HUES64 (cell line): ENCODE measurements at regions not wholly inside any gene's neighbourhood (a gene's known extent, or its start where the extent isn't known, plus 50 kb on each side); places are given as distances from the start of the nearest gene placed in this dataset.

Experiments used
- H3K27ac ChIP-seq: 2 replicates; pipeline ENCODE4 v1.7.0; 2013; ENCODE audit warnings: low read depth, low read length, inconsistent platforms
- H3K27me3 ChIP-seq: 2 replicates; pipeline ENCODE4 v1.6.1; 2013; ENCODE audit warnings: mild to moderate bottlenecking, low read length; ENCODE audit not compliant: insufficient read depth
- H3K36me3 ChIP-seq: 2 replicates; pipeline ENCODE4 v1.6.1; 2013; ENCODE audit warnings: mild to moderate bottlenecking, low read length; ENCODE audit not compliant: insufficient read depth
- H3K4me1 ChIP-seq: 2 replicates; pipeline ENCODE4 v1.6.1; 2013; ENCODE audit warnings: mild to moderate bottlenecking, low read length, moderate library complexity; ENCODE audit not compliant: insufficient read depth
- H3K4me3 ChIP-seq: 2 replicates; pipeline ENCODE4 v1.5.1; 2013; ENCODE audit warnings: mild to moderate bottlenecking, low read length, moderate library complexity
- H3K9ac ChIP-seq: 2 replicates; pipeline ENCODE4 v1.6.1; 2013; ENCODE audit warnings: mild to moderate bottlenecking, low read depth, low read length
- H3K9me3 ChIP-seq: 2 replicates; pipeline ENCODE4 v1.6.1; 2013; ENCODE audit warnings: low read depth, low read length; ENCODE audit not compliant: insufficient read depth
- WGBS: fragments of 150-250, 120-280 bp; methylation state at CpG from one replicate; pipeline ENCODE4 v1.1.7; 2013; ENCODE audit warnings: missing lambda C conversion rate; 5-methylcytosine and 5-hydroxymethylcytosine counted together

GRCh38 chr15:100788418-100789105 lies 91.1 kb upstream of the ALDH1A3 start:
- WGBS, result 93% methylated on average over 7 of the region's 7 CpGs
- Histone ChIP-seq H3K4me3 (no peak overlapping the region), H3K4me1 (no peaks in the 10 kb centered on the region), H3K27me3 (no peaks in the 10 kb centered on the region), H3K27ac (no peak overlapping the region), H3K9me3 (no peaks in the 10 kb centered on the region), H3K9ac (no peak overlapping the region), H3K36me3 (no peaks in the 10 kb centered on the region)

DNA sequence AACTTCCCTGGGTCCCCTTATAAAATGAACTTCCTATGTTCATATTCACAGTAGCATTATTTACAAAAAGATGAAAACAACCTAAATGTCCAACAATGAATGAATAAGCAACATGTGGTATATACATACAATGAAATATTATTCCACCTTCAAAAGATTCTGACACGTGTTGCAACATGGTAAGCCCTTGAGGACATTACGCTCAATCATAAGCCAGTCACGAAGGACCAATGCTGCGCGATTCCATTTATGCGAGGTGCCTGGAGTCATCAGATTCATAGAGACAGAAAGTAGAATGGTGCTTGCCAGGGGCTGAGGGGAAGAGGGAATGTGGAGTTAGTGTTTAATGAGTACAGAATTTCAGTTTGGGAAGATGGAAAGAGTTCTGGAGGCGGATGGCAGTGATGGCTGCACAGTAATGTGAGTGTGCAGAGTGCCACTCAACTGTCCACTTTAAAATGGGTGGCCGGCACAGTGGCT lies 88.8 kb upstream of the ALDH1A3 start:
- no peak overlapping the region for H3K9ac ChIP-seq
- no peaks in the 10 kb centered on the region for H3K36me3 ChIP-seq
- H3K4me3 ChIP-seq, result no peak overlapping the region
- H3K4me1 ChIP-seq, result no peaks in the 10 kb centered on the region
- H3K27me3 ChIP-seq, result no peaks in the 10 kb centered on the region
- H3K27ac ChIP-seq, result no peak overlapping the region
- WGBS, result 96% methylated on average over 8 of the region's 8 CpGs
- H3K9me3 ChIP-seq, result peaks cover 4% of the 10 kb centered on the region; the same call in 1 of the 2 replicates

GRCh38 chr15:100794008-100794407 lies 85.6 kb upstream of the ALDH1A3 start:
- Histone ChIP-seq H3K27ac (no peak overlapping the region), H3K4me3 (no peak overlapping the region), H3K36me3 (no peaks in the 10 kb centered on the region), H3K27me3 (no peaks in the 10 kb centered on the region), H3K4me1 (no peaks in the 10 kb centered on the region), H3K9me3 (peaks cover 6% of the 10 kb centered on the region; the same call in 1 of the 2 replicates), H3K9ac (no peak overlapping the region)
- WGBS, result 92% methylated on average over 3 of the region's 3 CpGs

DNA sequence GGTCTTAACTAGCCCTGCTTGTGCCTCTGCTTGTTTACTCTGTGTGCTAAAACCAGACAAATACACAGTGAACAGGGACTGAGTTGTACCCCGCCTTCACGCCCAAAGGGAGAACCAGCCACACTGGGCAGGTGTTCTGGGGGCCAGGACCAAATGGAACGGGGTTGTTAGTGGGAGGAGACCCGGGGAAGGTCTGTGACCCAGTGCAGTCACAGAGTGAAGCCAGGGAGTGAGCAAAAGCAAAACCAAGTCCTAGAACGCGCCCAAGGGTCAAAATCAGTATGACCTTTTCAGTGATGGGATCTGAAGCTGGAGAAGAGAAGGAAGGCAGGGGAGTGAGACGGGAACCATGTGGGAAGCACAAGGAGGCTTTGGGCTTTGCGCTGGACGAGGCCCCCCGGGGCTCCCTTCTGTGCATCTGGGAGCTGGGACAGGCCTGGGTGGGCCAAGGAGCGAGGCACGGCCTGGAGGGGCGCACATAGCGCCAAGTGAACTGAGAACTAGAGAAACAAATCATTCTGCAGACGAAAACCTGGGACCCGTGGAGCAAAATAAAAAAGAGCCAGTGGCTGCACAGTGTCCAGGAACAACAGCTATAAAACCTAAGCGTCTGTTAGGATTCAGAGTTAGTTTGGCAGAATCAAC lies 78.3 kb upstream of the ALDH1A3 start:
- Histone ChIP-seq H3K27ac (no peak overlapping the region), H3K9me3 (peaks cover 3% of the 10 kb centered on the region; the same call in 1 of the 2 replicates), H3K4me1 (no peaks in the 10 kb centered on the region), H3K27me3 (no peaks in the 10 kb centered on the region), H3K36me3 (no peaks in the 10 kb centered on the region), H3K9ac (no peak overlapping the region), H3K4me3 (no peak overlapping the region)
- WGBS, result 94% methylated on average over 17 of the region's 17 CpGs

DNA sequence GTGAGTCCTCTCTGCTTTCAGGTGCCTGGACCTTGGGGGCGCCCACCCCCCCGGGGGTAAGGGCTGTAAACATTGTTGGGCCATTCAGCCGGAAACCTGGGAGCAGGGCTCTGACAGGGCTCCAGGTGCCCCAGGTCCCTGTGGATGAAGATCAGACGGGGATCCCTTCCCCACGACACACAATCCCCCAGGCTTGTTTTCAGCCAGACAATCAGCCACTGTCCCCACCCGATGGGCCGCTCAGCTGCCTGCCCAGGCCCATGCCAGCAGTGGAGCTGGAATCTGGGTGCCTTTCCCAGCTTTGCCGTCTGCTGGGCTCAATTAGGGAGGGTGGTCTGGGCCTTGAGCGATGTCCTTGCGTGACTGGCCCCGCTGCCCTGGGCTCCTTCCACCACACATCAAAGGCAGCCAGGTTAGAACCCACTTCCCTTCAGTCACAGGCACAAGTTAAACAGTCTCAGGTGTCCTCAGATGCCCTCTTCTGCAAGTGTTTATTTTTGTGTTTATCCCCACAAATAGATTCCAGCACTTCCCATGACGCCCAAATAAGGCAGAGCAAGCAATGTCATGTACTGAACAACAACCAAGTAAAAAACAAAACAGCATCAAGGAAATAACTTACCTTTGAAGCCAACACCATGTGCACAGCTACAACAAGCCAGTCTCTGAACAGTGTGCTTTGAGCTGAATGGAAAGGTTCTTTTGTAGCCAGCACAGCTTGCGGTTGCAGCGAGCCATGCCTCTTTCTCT lies 77.0 kb upstream of the ALDH1A3 start:
- WGBS, result 91% methylated on average over 14 of the region's 14 CpGs
- peaks cover 3% of the 10 kb centered on the region for H3K9me3 ChIP-seq
- no peaks in the 10 kb centered on the region for H3K27me3 ChIP-seq
- no peak overlapping the region for H3K27ac ChIP-seq
- H3K4me3 ChIP-seq, result no peak overlapping the region
- H3K9ac ChIP-seq, result no peak overlapping the region
- H3K36me3 ChIP-seq, result no peaks in the 10 kb centered on the region
- no peaks in the 10 kb centered on the region for H3K4me1 ChIP-seq

DNA sequence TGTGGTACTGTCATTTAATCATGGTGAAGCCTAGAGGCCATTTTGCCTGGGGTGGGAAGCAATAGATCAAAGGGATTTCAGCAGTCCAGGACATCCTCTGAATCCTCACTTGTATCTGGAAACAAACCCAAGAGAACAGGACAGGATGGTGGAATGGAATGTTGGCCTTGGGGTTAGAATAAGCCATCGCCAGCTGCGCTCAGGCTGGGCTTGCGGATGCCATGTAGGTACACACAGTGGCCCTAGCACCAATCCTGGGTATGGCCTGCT lies 76.5 kb upstream of the ALDH1A3 start:
- Histone ChIP-seq H3K9ac (no peak overlapping the region), H3K27me3 (no peaks in the 10 kb centered on the region), H3K4me3 (no peak overlapping the region), H3K4me1 (no peaks in the 10 kb centered on the region), H3K27ac (no peak overlapping the region), H3K36me3 (no peaks in the 10 kb centered on the region), H3K9me3 (peaks cover 3% of the 10 kb centered on the region)
- WGBS, result 96% methylated on average over 3 of the region's 3 CpGs

DNA sequence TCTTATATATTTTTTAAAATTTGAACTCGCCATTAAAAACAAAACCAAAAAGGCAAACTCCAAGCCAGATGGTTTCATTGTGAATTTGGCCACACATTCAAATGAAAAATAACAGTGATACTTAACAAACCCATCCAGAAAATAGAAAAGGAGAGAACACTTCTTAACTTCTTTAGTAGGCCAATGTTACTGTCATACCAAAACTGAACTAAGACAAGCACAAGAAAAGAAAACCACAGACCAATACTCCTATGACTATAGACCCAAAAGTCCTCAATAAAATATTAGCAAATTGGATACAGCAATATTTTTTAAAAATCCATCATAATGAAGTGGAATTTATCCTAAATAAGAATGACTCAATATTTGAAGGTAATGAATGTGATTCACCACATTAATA lies 73.5 kb upstream of the ALDH1A3 start:
- WGBS, result no CpG with 5 or more reads among the region's 1 CpG
- Histone ChIP-seq H3K27ac (no peak overlapping the region), H3K4me1 (no peaks in the 10 kb centered on the region), H3K9me3 (peaks cover 5% of the 10 kb centered on the region), H3K4me3 (no peak overlapping the region), H3K9ac (no peak overlapping the region), H3K36me3 (no peaks in the 10 kb centered on the region), H3K27me3 (no peaks in the 10 kb centered on the region)

DNA sequence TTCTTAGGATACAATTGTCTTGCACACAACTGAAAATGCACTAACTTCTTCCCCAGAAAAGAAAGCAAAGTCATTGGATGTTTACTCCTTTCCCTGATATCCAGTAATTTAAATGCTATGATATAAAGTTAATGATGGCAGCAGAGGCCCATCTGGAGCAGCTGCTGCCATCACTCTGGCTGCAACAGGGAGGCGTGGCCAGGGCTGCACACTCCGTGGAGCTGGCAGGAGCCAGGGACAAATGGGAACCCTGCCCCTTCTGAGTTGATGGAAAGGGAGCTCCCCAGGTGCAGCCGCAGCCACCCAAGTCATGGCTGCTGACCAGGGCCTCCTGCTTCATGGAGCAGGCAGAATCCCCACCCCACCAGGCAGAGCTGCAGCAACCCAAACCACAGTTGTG lies 72.6 kb upstream of the ALDH1A3 start:
- 58% methylated on average over 3 of the region's 3 CpGs for WGBS

GRCh38 chr15:100808691-100809090 lies 70.9 kb upstream of the ALDH1A3 start:
- no peaks in the 10 kb centered on the region for H3K36me3 ChIP-seq
- H3K27ac ChIP-seq, result no peak overlapping the region
- H3K27me3 ChIP-seq, result no peaks in the 10 kb centered on the region
- no peak overlapping the region for H3K4me3 ChIP-seq
- H3K9ac ChIP-seq, result no peak overlapping the region
- peaks cover 5% of the 10 kb centered on the region for H3K9me3 ChIP-seq
- no peaks in the 10 kb centered on the region for H3K4me1 ChIP-seq
- WGBS, result 86% methylated on average over 2 of the region's 3 CpGs

More for the DNA sequence above, 72.6 kb upstream of the ALDH1A3 start:
- Histone ChIP-seq H3K4me3 (no peak overlapping the region), H3K4me1 (no peaks in the 10 kb centered on the region), H3K9ac (no peak overlapping the region), H3K9me3 (peaks cover 5% of the 10 kb centered on the region), H3K27me3 (no peaks in the 10 kb centered on the region), H3K36me3 (no peaks in the 10 kb centered on the region), H3K27ac (no peak overlapping the region)

DNA sequence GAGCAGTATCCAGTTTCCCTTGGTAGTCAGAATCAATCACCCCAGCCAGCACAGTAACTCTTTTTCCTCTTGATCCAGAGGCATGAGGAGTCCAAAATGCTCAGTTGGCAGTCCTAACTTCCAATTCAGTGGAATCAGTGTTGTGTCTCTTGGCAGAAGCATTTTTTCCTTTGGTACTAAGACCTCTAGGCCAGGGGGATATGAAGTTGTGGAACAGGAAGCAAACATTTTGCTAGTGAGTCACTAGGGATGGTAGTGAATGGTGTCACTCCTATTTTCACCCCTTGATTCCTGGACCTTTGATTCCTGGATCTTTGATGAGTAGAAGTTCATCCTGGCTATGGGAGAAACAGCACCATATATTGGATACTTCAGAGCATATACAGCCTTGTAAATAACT lies 70.5 kb upstream of the ALDH1A3 start:
- Histone ChIP-seq H3K36me3 (no peaks in the 10 kb centered on the region), H3K27ac (no peak overlapping the region), H3K9ac (no peak overlapping the region), H3K4me1 (no peaks in the 10 kb centered on the region), H3K4me3 (no peak overlapping the region), H3K27me3 (no peaks in the 10 kb centered on the region), H3K9me3 (peaks cover 5% of the 10 kb centered on the region)

DNA sequence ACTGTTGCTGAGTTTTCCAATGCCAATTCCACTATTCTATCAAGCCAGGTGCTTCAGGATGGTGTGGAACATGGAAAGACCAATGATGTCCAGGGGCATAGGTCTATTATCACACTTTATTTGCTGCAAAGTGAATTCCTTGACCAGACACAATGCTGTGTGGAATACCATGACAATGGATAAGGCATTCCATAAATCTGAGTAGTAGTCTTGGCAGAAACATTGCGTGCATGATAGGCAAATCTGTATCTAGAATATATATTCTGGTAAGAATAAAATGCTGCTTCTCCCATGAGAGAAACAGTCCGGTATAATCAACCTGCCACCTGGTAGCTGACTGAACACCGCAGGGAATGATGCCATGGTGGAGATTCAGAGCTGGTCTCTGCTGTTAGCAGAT lies 70.0 kb upstream of the ALDH1A3 start:
- Histone ChIP-seq H3K4me3 (no peak overlapping the region), H3K27me3 (no peaks in the 10 kb centered on the region), H3K9ac (no peak overlapping the region), H3K9me3 (peaks cover 7% of the 10 kb centered on the region), H3K4me1 (no peaks in the 10 kb centered on the region), H3K36me3 (no peaks in the 10 kb centered on the region), H3K27ac (no peak overlapping the region)
- WGBS, result 95% methylated on average over 3 of the region's 3 CpGs
